ENCODE measurements at regions not wholly inside any gene's neighbourhood (a gene's known extent, or its start where the extent isn't known, plus 50 kb on each side); places are given as distances from the start of the nearest gene placed in this dataset.

DNA sequence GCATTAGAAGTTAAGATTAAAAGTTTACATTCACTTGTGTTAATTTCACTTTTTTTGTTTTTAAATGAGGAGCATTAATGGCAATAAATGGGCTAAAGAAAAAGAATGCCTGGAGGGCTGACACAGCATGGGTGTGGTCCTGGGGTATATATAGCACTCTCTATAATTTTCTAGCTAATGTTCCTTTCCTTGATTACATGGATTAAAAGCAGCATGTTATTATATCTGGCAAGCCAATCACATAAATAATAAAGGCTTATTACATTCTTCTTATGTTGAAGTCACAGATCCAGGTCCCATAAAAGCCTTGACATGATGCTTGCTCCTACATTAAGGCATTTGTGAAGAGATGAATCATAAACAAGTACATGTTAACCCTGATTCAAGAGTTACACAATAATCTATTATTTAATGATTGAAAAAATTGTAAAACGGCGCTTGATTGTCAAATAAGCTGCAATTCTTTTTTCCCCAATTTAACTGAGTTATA is 91.4 kb downstream of the LYPLAL1 start:
- no peak for DNase-seq

DNA sequence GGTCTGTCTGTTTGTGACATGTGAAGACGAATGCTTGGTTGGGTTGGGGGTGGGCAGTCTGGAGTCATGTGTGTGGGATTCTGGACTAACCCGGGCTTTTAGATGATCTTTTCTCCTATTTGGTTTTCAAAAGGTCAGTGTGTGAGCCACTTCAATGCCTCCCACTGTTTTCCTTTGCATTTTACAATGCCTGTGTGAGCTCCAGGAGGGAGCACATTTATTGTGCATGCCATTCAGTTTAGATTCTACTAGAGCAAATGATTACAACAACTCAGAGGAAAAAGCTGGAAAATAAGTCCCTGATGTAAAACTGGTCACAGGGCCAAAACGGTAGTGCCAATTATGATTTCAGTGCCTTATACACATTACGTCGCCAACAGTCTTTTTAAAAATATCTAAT is 90.9 kb downstream of the LYPLAL1 start:
- no peak for DNase-seq

Measured in DMS53 (cell line).